Activated CD4-positive, alpha-beta T cell treated with anti-CD3 and anti-CD28 coated beads, Interleukin-2, amount 10 ng/mL, durations not matched to agents 7 days and 5 days (primary cell): ENCODE measurements at regions not wholly inside any gene's neighbourhood (a gene's known extent, or its start where the extent isn't known, plus 50 kb on each side); places are given as distances from the start of the nearest gene placed in this dataset.
A peak's percentile ranks its signal among the peaks of the same experiment; 100 is the strongest.
"Not testable (repeated sequence)": the region's sequence is repeated elsewhere in the genome, so short reads cannot be mapped to it uniquely, and the experiment has no call there.

Experiments
- CTCF ChIA-PET: fragments of 350-600 bp; sonication (Branson Sonifier 250); formaldehyde crosslinking; loops from one replicate; lab custom pipeline; 2021; ENCODE audit warnings: antibody characterized with exemption; lab: Charles Lee
- POLR2A ChIA-PET: fragments of 350-600 bp; sonication (Branson Sonifier 250); formaldehyde crosslinking; loops from one replicate; lab custom pipeline; 2021; ENCODE audit warnings: antibody characterized with exemption; lab: Charles Lee
- DNase-seq: peaks from one replicate; pipeline ENCODE4 v3.0.0-alpha.2; 2020
- H3K27ac Mint-ChIP-seq: one replicate; pipeline ENCODE4 v1.8.0; 2021; ENCODE audit warnings: mild to moderate bottlenecking, moderate library complexity, mixed read lengths
- H3K27me3 Mint-ChIP-seq: one replicate; pipeline ENCODE4 v1.8.0; 2021; ENCODE audit warnings: mixed read lengths
- H3K36me3 Mint-ChIP-seq: one replicate; pipeline ENCODE4 v1.8.0; 2021; ENCODE audit warnings: low read depth, mixed read lengths
- H3K4me1 Mint-ChIP-seq: one replicate; pipeline ENCODE4 v1.8.0; 2021; ENCODE audit warnings: mixed read lengths
- H3K4me3 Mint-ChIP-seq: one replicate; pipeline ENCODE4 v1.8.0; 2021; ENCODE audit warnings: mild to moderate bottlenecking, moderate library complexity, mixed read lengths
- H3K9me3 Mint-ChIP-seq: one replicate; pipeline ENCODE4 v1.8.0; 2021; ENCODE audit warnings: mixed read lengths

DNA sequence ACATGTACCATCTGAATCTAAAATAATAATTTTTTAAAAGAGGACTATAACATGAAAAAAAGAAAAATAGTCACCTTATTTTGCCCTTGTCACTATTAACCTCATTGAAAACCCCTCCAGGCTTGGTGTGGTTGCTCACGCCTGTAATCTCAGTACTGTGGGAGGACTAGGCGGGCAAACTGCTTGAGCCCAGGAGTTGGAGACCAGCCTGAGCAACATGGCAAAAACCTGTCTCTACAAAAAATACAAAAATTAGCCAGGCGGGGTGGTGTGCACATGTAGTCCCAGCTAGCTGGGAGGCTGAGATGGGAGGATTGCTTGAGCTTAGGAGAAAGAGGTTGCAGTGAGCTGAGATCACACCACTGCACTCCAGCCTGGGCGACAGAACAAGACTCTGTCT lies 126.3 kb upstream of the KRAS start:
- Mint-ChIP-seq H3K4me3 (no peak overlapping the region), H3K27me3 (no peaks in the 10 kb centered on the region), H3K9me3 (peaks cover 2% of the 10 kb centered on the region), H3K27ac (peak overlapping the region; percentile 87), H3K4me1 (peaks cover 52% of the 10 kb centered on the region), H3K36me3 (peaks cover 5% of the 10 kb centered on the region)
- ChIA-PET CTCF (interaction anchor here (0.6 to 2.0 kb wide), 6 partner anchors 9 to 1295 kb away, joined by 3 to 6 read pairs (median 5); no protein-coding TSS in a partner anchor), POLR2A (interaction anchor here (0.6 to 1.5 kb wide), 4 partner anchors 12 to 126 kb away, joined by 3 to 7 read pairs (median 6); partner anchors contain the start of gene KRAS)
- DNase-seq: no peak

DNA sequence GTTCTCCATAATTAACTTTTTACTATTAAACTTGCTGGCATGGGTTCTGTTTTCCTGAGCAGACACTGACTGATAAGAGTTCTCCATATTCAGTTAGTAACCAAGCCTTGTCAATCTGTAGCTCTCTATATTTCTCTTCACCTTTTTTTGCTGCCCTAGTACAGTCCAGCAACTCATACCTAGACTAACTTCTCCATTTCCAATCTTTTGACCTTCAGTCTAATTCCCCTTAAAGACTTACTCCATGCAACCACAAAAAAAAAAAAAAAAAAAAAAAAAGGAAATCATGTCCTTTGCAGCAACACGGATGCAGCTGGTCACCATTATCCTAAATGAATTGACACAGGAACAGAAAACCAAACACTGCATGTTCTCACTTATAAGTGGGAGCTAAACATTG lies 125.7 kb upstream of the KRAS start:
- Mint-ChIP-seq H3K36me3 (peaks cover 5% of the 10 kb centered on the region), H3K9me3 (peaks cover 2% of the 10 kb centered on the region), H3K4me1 (peaks cover 46% of the 10 kb centered on the region), H3K4me3 (no peak overlapping the region), H3K27me3 (no peaks in the 10 kb centered on the region), H3K27ac (peak overlapping the region; percentile 37)
- POLR2A ChIA-PET: interaction anchor here (0.6 to 1.5 kb wide), 2 partner anchors 78 to 126 kb away, joined by 6 read pairs; partner anchors contain the start of gene KRAS
- DNase-seq: no peak
- CTCF ChIA-PET: interaction anchor here (0.6 to 2.0 kb wide), 5 partner anchors 8 to 1294 kb away, joined by 3 to 6 read pairs (median 5); no protein-coding TSS in a partner anchor

DNA sequence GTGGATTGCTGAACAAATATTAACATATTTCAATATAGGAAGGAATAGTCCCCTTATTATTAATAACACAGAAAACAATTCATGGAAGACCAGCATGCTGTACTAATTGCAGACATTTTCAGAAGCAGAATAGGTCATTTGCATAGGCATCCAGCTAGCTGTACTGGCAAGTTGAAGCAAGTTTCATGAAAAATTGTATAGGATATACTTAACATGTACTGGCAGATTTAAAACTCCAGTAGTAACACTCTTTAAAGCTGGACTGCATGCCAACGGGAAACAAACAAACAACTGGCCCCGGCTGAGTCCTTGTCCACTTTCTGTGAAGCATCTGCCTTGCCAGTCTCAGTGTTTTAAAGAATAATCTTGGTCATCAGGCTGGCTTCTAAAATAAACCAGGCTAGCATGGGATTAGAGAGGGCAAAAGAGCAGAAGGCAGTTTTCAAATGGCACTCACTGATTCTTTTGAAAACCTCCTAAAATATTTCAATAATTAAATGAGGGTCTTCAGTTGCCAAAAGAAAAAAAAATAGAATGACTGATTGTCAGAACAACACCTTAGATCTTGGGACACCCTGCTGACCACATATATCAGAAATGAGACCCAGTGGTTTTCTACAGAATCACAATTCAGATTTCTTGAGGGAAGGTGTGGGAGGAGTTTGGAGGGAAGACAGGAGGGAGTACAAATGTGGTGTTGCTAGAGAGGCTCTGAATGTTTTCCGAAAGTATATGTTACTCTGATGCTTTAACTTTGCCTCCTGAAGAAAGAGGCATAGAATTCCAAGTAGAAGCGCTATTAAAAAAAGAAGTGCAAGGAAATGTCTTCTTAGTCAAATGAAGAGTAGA lies 122.5 kb upstream of the KRAS start:
- H3K27ac Mint-ChIP-seq: no peak overlapping the region
- DNase-seq: no peak
- no peak overlapping the region for H3K4me3 Mint-ChIP-seq
- POLR2A ChIA-PET: no interaction called here
- CTCF ChIA-PET: interaction anchor here (1.5 to 2.3 kb wide), 2 partner anchors 10 kb away, joined by 3 to 5 read pairs; no protein-coding TSS in a partner anchor
- no peaks in the 10 kb centered on the region for H3K27me3 Mint-ChIP-seq
- H3K4me1 Mint-ChIP-seq: peaks cover 34% of the 10 kb centered on the region
- peaks cover 5% of the 10 kb centered on the region for H3K36me3 Mint-ChIP-seq
- H3K9me3 Mint-ChIP-seq: peaks cover 2% of the 10 kb centered on the region

DNA sequence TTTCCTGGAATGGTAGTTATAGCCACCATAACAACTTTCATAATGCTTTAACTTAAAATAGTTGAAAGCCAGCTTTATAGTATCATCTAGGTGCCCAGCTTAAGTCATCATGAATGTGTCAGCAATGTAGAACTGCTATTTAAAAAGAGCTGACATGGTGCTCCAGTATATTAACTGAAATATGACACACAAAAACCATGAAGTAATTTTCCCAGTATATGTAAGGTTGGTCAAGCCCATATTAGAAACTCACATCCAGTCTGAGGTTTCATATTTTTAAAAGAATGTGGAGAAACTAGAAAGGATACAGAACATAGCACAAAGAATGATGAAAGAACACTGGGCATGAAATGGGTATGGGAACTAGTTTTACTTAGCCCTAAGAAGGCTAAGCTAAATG lies 121.3 kb upstream of the KRAS start:
- H3K27me3 Mint-ChIP-seq: no peaks in the 10 kb centered on the region
- peaks cover 22% of the 10 kb centered on the region for H3K4me1 Mint-ChIP-seq
- H3K36me3 Mint-ChIP-seq: peaks cover 2% of the 10 kb centered on the region
- no peak overlapping the region for H3K4me3 Mint-ChIP-seq
- POLR2A ChIA-PET: no interaction called here
- CTCF ChIA-PET: interaction anchor here (2.3 kb wide), 1 partner anchor 11 kb away, joined by 5 read pairs; no protein-coding TSS in a partner anchor
- DNase-seq: no peak
- H3K9me3 Mint-ChIP-seq: no peaks in the 10 kb centered on the region
- no peak overlapping the region for H3K27ac Mint-ChIP-seq

DNA sequence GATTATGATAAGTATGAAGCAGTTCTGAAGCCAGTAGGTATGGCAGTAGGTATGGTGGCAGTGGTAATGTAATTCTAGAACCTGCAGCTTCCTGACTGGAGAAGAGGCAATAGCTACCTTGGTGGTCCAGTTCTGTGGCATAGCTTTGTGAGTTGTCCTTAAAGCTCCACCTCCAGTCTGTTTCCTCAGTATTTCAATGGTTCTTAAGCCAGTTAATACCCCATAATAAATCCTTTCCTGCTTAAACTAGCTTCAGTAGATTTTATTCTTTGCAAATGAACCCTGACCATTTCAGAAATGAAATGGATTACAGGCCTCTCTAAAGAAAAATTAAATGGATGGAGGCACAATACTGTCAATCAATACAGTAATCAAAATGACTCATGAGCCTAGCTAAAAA lies 117.8 kb upstream of the KRAS start:
- Mint-ChIP-seq H3K9me3 (no peaks in the 10 kb centered on the region), H3K4me1 (peaks cover 22% of the 10 kb centered on the region), H3K36me3 (peaks cover 2% of the 10 kb centered on the region), H3K4me3 (no peak overlapping the region), H3K27ac (no peak overlapping the region), H3K27me3 (no peaks in the 10 kb centered on the region)
- DNase-seq: no peak
- ChIA-PET POLR2A (no interaction called here), CTCF (interaction anchor here (1.4 to 1.6 kb wide), 2 partner anchors 9 to 14 kb away, joined by 6 to 9 read pairs; no protein-coding TSS in a partner anchor)

DNA sequence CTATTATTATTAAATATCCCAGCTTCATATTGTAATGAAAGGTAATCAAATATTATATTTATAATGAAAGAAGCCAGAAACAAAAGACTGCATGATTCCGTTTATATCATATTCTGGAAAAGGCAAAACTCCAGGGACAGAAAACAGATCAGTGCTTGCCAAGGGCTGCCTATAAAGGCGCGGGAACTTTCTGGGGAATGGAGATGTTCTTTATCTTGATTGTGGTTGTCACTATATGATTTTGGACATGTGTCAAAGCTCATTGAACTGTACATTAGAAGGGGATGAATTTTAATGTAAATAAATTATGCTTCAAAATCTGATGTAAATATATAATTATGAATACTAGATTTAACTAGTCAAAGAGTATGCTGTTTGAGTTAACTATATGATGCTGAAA lies 115.4 kb upstream of the KRAS start:
- Mint-ChIP-seq H3K4me1 (peaks cover 14% of the 10 kb centered on the region), H3K9me3 (no peaks in the 10 kb centered on the region), H3K27ac (no peak overlapping the region), H3K27me3 (peaks cover 3% of the 10 kb centered on the region), H3K36me3 (no peaks in the 10 kb centered on the region), H3K4me3 (no peak overlapping the region)
- ChIA-PET CTCF (interaction anchor here (0.8 kb wide), 2 partner anchors 13 to 16 kb away, joined by 3 read pairs; no protein-coding TSS in a partner anchor), POLR2A (interaction anchor here (1.2 kb wide), 1 partner anchor 11 kb away, joined by 3 read pairs; no protein-coding TSS in a partner anchor)
- no peak for DNase-seq

DNA sequence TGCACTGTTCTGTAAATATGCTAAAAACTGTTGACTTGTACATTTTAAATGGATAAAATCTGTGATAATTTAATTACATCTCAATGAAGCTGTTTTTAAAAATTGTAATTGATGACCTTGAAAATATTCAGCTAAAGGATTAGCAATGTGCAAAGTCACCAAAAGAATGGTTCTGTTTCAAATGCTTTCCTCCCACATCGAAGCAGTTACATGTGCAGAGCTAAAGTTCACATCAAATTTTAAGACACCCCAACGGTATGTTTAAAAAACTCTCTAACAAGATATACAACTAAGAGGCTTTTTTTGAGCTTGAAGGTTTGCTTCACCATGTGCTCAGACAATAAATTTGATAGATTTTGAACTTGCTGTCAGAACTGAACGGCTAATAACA lies 114.6 kb upstream of the KRAS start:
- no peak overlapping the region for H3K4me3 Mint-ChIP-seq
- H3K36me3 Mint-ChIP-seq: no peaks in the 10 kb centered on the region
- H3K4me1 Mint-ChIP-seq: peaks cover 14% of the 10 kb centered on the region
- no peak for DNase-seq
- peaks cover 3% of the 10 kb centered on the region for H3K27me3 Mint-ChIP-seq
- POLR2A ChIA-PET: interaction anchor here (0.6 to 1.2 kb wide), 3 partner anchors 12 to 109 kb away, joined by 3 read pairs; no protein-coding TSS in a partner anchor
- H3K27ac Mint-ChIP-seq: peak overlapping the region; percentile 65
- CTCF ChIA-PET: no interaction called here
- no peaks in the 10 kb centered on the region for H3K9me3 Mint-ChIP-seq

DNA sequence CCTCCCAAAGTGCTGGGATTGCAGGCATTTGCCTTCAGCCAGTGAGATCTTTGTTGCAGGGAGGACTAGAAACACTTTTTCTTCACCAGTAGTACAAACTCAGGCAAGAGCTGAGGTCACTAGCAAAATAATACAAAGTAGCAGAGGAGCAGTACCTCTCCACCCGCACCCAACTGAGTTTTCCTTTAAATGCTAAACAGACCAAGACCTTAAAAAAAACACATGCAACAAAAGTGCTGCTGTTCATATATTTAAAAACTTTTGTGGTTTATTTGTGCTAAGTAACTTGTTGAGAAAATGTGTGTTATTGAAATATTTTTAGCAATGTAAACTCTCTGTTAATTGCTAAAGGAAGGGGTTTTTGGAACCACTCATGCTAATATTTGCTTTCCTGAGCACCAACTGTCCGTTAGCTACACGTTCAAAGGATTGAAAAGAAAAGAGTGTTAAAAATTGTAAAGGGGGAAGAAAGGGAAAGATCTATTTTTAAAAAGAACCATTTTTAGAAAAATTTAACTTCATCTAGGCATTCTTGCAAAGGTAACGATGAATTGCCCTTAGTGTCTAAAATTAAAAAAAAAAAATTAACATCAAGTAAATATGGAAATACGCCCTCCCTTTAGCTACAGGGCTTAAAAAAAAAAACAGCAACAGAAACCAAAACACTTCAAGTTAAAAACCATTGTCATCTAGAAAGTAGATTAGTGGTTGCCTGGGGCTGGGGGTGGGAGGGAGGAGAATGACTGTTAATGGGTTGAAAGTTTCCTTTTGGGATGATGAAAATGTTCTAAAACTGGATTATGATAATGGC lies 114.0 kb upstream of the KRAS start:
- CTCF ChIA-PET: interaction anchor here (1.2 kb wide), 1 partner anchor 12 kb away, joined by 5 read pairs; no protein-coding TSS in a partner anchor
- H3K27me3 Mint-ChIP-seq: peaks cover 3% of the 10 kb centered on the region
- peak overlapping the region; percentile 65 for H3K27ac Mint-ChIP-seq
- H3K4me1 Mint-ChIP-seq: peaks cover 14% of the 10 kb centered on the region
- H3K36me3 Mint-ChIP-seq: no peaks in the 10 kb centered on the region
- POLR2A ChIA-PET: interaction anchor here (0.6 to 1.2 kb wide), 4 partner anchors 13 to 112 kb away, joined by 3 to 4 read pairs (median 3); no protein-coding TSS in a partner anchor
- no peaks in the 10 kb centered on the region for H3K9me3 Mint-ChIP-seq
- DNase-seq: peak; percentile 45
- peak overlapping the region; percentile 23 for H3K4me3 Mint-ChIP-seq

DNA sequence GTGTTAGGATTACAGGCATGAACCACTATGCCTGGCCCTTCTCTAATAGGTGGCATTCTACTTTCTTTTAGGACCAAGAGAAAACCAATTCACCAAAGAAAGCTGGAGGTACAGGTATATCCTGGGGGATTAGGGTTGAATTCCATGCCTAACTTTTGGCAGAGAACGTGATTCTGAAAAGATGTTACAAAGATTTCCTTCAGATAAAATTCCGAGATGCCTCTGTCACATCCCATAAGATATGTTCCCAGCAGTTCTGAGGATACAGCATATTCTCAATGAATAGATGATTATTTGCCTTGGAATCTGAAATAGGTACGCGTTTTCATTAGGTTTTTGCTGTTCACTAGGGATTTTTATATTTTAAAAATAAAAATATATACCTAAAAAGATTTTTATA lies 111.9 kb upstream of the KRAS start:
- H3K36me3 Mint-ChIP-seq: no peaks in the 10 kb centered on the region
- no peak for DNase-seq
- peaks cover 14% of the 10 kb centered on the region for H3K4me1 Mint-ChIP-seq
- H3K9me3 Mint-ChIP-seq: no peaks in the 10 kb centered on the region
- ChIA-PET CTCF (interaction anchor here (0.7 kb wide), 1 partner anchor 121 kb away, joined by 3 read pairs; no protein-coding TSS in a partner anchor), POLR2A (no interaction called here)
- H3K27me3 Mint-ChIP-seq: peaks cover 5% of the 10 kb centered on the region
- H3K27ac Mint-ChIP-seq: no peak overlapping the region
- H3K4me3 Mint-ChIP-seq: no peak overlapping the region

DNA sequence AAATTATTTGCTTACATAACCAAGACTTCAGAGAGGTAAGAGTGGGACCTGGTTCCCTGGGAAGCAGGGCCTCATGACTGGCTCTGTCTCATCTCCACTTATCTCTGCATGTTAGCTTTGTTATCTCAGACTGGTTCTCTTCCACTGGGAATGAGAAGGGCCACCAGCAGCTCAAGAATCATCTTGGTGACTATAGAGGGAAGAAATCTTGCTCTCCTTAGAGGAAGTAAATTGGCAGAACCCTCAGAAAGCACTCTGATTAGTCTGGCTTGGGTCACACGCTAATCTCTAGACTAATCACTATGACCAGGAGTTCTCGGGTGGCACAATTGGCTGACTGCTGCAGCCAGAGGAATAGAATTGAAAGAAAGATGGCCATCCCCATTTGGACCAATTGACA lies 110.8 kb upstream of the KRAS start:
- no peaks in the 10 kb centered on the region for H3K36me3 Mint-ChIP-seq
- H3K4me3 Mint-ChIP-seq: no peak overlapping the region
- H3K27me3 Mint-ChIP-seq: peaks cover 5% of the 10 kb centered on the region
- H3K27ac Mint-ChIP-seq: no peak overlapping the region
- POLR2A ChIA-PET: no interaction called here
- peaks cover 14% of the 10 kb centered on the region for H3K4me1 Mint-ChIP-seq
- DNase-seq: no peak
- no peaks in the 10 kb centered on the region for H3K9me3 Mint-ChIP-seq
- CTCF ChIA-PET: interaction anchor here (0.9 to 1.0 kb wide), 2 partner anchors 21 to 120 kb away, joined by 3 read pairs; no protein-coding TSS in a partner anchor

DNA sequence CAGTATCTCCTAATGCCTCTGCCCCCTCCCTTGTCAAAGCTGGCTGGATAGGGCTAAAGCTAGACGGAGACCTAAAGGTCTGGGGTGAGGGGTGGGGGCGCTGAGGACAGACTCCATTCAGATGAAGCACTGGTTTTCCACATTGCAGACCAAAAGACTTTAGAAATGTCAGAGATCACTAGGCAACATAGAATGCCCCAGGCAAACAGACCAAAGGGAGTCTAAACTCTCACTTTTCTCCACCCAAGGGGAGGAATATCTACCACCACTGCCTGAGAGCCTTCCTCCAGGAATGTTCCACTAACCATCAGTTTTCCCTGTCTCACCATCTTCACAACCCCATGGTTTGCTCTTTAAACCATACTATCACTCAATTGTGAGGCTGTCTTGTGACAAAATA lies 106.9 kb upstream of the KRAS start:
- no peak for DNase-seq
- Mint-ChIP-seq H3K4me1 (no peaks in the 10 kb centered on the region), H3K4me3 (no peak overlapping the region), H3K27ac (no peak overlapping the region), H3K27me3 (peaks cover 10% of the 10 kb centered on the region), H3K36me3 (no peaks in the 10 kb centered on the region), H3K9me3 (peaks cover 4% of the 10 kb centered on the region)
- CTCF ChIA-PET: interaction anchor here (1.0 kb wide), 1 partner anchor 11 kb away, joined by 3 read pairs; no protein-coding TSS in a partner anchor
- POLR2A ChIA-PET: no interaction called here

DNA sequence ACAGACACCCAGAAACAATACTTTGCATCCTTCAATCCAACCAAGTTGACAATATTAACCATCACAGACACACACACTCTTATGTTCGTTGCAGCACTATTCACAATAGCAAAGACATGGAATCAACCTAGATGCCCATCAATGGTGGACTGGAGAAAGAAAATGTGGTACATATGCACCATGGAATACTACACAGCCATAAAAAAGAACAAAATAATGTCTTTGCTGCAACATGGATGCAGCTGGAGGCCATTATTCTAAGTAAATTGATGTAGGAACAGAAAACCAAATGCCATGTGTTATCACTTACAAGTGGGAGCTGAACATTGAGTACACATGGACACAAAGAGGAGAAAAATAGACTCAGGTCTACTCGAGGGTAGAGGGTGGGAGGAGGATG lies 102.2 kb upstream of the KRAS start:
- CTCF ChIA-PET, POLR2A ChIA-PET, H3K27ac Mint-ChIP-seq, H3K36me3 Mint-ChIP-seq, H3K4me3 Mint-ChIP-seq, DNase-seq, H3K27me3 Mint-ChIP-seq, H3K4me1 Mint-ChIP-seq, H3K9me3 Mint-ChIP-seq: not testable (repeated sequence)
